Activated T-cell treated with anti-CD3 and anti-CD28 coated beads, Interleukin-2, amount 50 U/mL, for 24 hours (primary cell): ENCODE measurements at regions not wholly inside any gene's neighbourhood (a gene's known extent, or its start where the extent isn't known, plus 50 kb on each side); places are given as distances from the start of the nearest gene placed in this dataset.
"Not testable (repeated sequence)": the region's sequence is repeated elsewhere in the genome, so short reads cannot be mapped to it uniquely, and the experiment has no call there.

ENCODE experiments used
- DNase-seq: peaks from one replicate; pipeline ENCODE4 v3.0.0-alpha.2; 2020
- H3K27ac Mint-ChIP-seq: 2 replicates; pipeline ENCODE4 v1.8.0; 2020; ENCODE audit warnings: mild to moderate bottlenecking, mixed read lengths
- H3K27me3 Mint-ChIP-seq: 2 replicates; pipeline ENCODE4 v1.8.0; 2020; ENCODE audit warnings: mixed read lengths
- H3K36me3 Mint-ChIP-seq: 2 replicates; pipeline ENCODE4 v1.8.0; 2020; ENCODE audit warnings: low read depth, mixed read lengths
- H3K4me1 Mint-ChIP-seq: 2 replicates; pipeline ENCODE4 v1.8.0; 2020; ENCODE audit warnings: low read depth, mixed read lengths
- H3K4me3 Mint-ChIP-seq: 2 replicates; pipeline ENCODE4 v1.8.0; 2020; ENCODE audit warnings: mild to moderate bottlenecking, moderate library complexity, mixed read lengths
- H3K9me3 Mint-ChIP-seq: 2 replicates; pipeline ENCODE4 v1.8.0; 2020; ENCODE audit warnings: mixed read lengths

- H3K27me3 Mint-ChIP-seq: peaks cover 68% of the 10 kb centered on the region
- H3K27ac Mint-ChIP-seq, H3K4me3 Mint-ChIP-seq, H3K36me3 Mint-ChIP-seq, H3K9me3 Mint-ChIP-seq, DNase-seq: not testable (repeated sequence)
- H3K4me1 Mint-ChIP-seq: peaks cover 14% of the 10 kb centered on the region
Observed at GRCh38 chr4:4045823-4046222, 180.9 kb downstream of the OTOP1 start.

GRCh38 chr4:4046686-4047085 is 180.0 kb downstream of the OTOP1 start:
- H3K27me3 Mint-ChIP-seq: peaks cover 72% of the 10 kb centered on the region
- not testable (repeated sequence) for H3K4me3 Mint-ChIP-seq

GRCh38 chr4:4047202-4047601 is 179.5 kb downstream of the OTOP1 start:
- not testable (repeated sequence) for H3K27ac Mint-ChIP-seq, H3K9me3 Mint-ChIP-seq, H3K4me3 Mint-ChIP-seq, H3K36me3 Mint-ChIP-seq, DNase-seq
- Mint-ChIP-seq H3K27me3 (peaks cover 74% of the 10 kb centered on the region), H3K4me1 (peaks cover 14% of the 10 kb centered on the region)

More at GRCh38 chr4:4046686-4047085, 180.0 kb downstream of the OTOP1 start:
- not testable (repeated sequence) for H3K36me3 Mint-ChIP-seq, H3K27ac Mint-ChIP-seq, DNase-seq, H3K9me3 Mint-ChIP-seq
- H3K4me1 Mint-ChIP-seq: peaks cover 14% of the 10 kb centered on the region

- H3K4me1 Mint-ChIP-seq: peaks cover 14% of the 10 kb centered on the region
- not testable (repeated sequence) for H3K27ac Mint-ChIP-seq, DNase-seq, H3K4me3 Mint-ChIP-seq, H3K36me3 Mint-ChIP-seq, H3K9me3 Mint-ChIP-seq
- H3K27me3 Mint-ChIP-seq: peaks cover 70% of the 10 kb centered on the region
Observed at GRCh38 chr4:4048227-4048626, 178.5 kb downstream of the OTOP1 start.

- not testable (repeated sequence) for H3K9me3 Mint-ChIP-seq, H3K27ac Mint-ChIP-seq, DNase-seq, H3K36me3 Mint-ChIP-seq, H3K4me3 Mint-ChIP-seq
- peaks cover 48% of the 10 kb centered on the region for H3K27me3 Mint-ChIP-seq
- H3K4me1 Mint-ChIP-seq: peaks cover 14% of the 10 kb centered on the region
Observed at GRCh38 chr4:4050781-4051180, 175.9 kb downstream of the OTOP1 start.

GRCh38 chr4:4052933-4053332 is 173.8 kb downstream of the OTOP1 start:
- not testable (repeated sequence) for H3K27ac Mint-ChIP-seq, H3K9me3 Mint-ChIP-seq, H3K4me1 Mint-ChIP-seq, H3K4me3 Mint-ChIP-seq, DNase-seq, H3K36me3 Mint-ChIP-seq
- H3K27me3 Mint-ChIP-seq: peaks cover 36% of the 10 kb centered on the region

- not testable (repeated sequence) for DNase-seq, H3K4me1 Mint-ChIP-seq, H3K27ac Mint-ChIP-seq, H3K4me3 Mint-ChIP-seq, H3K36me3 Mint-ChIP-seq, H3K9me3 Mint-ChIP-seq
- peaks cover 24% of the 10 kb centered on the region for H3K27me3 Mint-ChIP-seq
Observed at GRCh38 chr4:4057226-4057625, 169.5 kb downstream of the OTOP1 start.

GRCh38 chr4:4084171-4084570 is 142.6 kb downstream of the OTOP1 start:
- H3K36me3 Mint-ChIP-seq, DNase-seq, H3K27ac Mint-ChIP-seq: not testable (repeated sequence)

GRCh38 chr4:4089716-4090419 is 136.9 kb downstream of the OTOP1 start:
- H3K4me1 Mint-ChIP-seq, DNase-seq, H3K36me3 Mint-ChIP-seq, H3K9me3 Mint-ChIP-seq, H3K4me3 Mint-ChIP-seq, H3K27ac Mint-ChIP-seq: not testable (repeated sequence)
- H3K27me3 Mint-ChIP-seq: peaks cover 26% of the 10 kb centered on the region

More at GRCh38 chr4:4084171-4084570, 142.6 kb downstream of the OTOP1 start:
- peaks cover 47% of the 10 kb centered on the region for H3K27me3 Mint-ChIP-seq
- H3K9me3 Mint-ChIP-seq, H3K4me3 Mint-ChIP-seq, H3K4me1 Mint-ChIP-seq: not testable (repeated sequence)

- not testable (repeated sequence) for H3K27ac Mint-ChIP-seq, H3K4me1 Mint-ChIP-seq, H3K9me3 Mint-ChIP-seq, H3K36me3 Mint-ChIP-seq, H3K4me3 Mint-ChIP-seq, DNase-seq
- peaks cover 19% of the 10 kb centered on the region for H3K27me3 Mint-ChIP-seq
Observed at GRCh38 chr4:4090720-4091119, 136.0 kb downstream of the OTOP1 start.

GRCh38 chr4:4092159-4092558 is 134.6 kb downstream of the OTOP1 start:
- peaks cover 17% of the 10 kb centered on the region for H3K27me3 Mint-ChIP-seq
- not testable (repeated sequence) for H3K4me1 Mint-ChIP-seq, H3K27ac Mint-ChIP-seq, H3K36me3 Mint-ChIP-seq, DNase-seq, H3K9me3 Mint-ChIP-seq, H3K4me3 Mint-ChIP-seq

GRCh38 chr4:4099610-4100009 is 127.1 kb downstream of the OTOP1 start:
- not testable (repeated sequence) for H3K4me3 Mint-ChIP-seq, H3K9me3 Mint-ChIP-seq, H3K4me1 Mint-ChIP-seq, DNase-seq, H3K27ac Mint-ChIP-seq, H3K36me3 Mint-ChIP-seq
- H3K27me3 Mint-ChIP-seq: peaks cover 11% of the 10 kb centered on the region

GRCh38 chr4:4106923-4107322 is 119.8 kb downstream of the OTOP1 start:
- DNase-seq: peak; percentile 35
- not testable (repeated sequence) for H3K4me1 Mint-ChIP-seq, H3K27ac Mint-ChIP-seq, H3K9me3 Mint-ChIP-seq, H3K36me3 Mint-ChIP-seq, H3K4me3 Mint-ChIP-seq
- peaks cover 48% of the 10 kb centered on the region for H3K27me3 Mint-ChIP-seq

GRCh38 chr4:4107411-4108107 is 119.2 kb downstream of the OTOP1 start:
- peak overlapping the region; percentile 52 for H3K4me3 Mint-ChIP-seq
- not testable (repeated sequence) for H3K27ac Mint-ChIP-seq, H3K9me3 Mint-ChIP-seq, H3K4me1 Mint-ChIP-seq, H3K36me3 Mint-ChIP-seq
- peaks cover 41% of the 10 kb centered on the region for H3K27me3 Mint-ChIP-seq
- peak; percentile 86 for DNase-seq

GRCh38 chr4:4115381-4115780 is 111.3 kb downstream of the OTOP1 start:
- not testable (repeated sequence) for H3K9me3 Mint-ChIP-seq, H3K4me3 Mint-ChIP-seq, DNase-seq, H3K36me3 Mint-ChIP-seq, H3K27ac Mint-ChIP-seq, H3K27me3 Mint-ChIP-seq, H3K4me1 Mint-ChIP-seq
